Endothelial cell (in vitro differentiated cells): ENCODE measurements at regions not wholly inside any gene's neighbourhood (a gene's known extent, or its start where the extent isn't known, plus 50 kb on each side); places are given as distances from the start of the nearest gene placed in this dataset.

Experiments used
- DNase-seq: peaks from one replicate; pipeline ENCODE4 v3.0.0; 2021; ENCODE audit warnings: low spot score
- H3K27ac Mint-ChIP-seq: one replicate; pipeline ENCODE4 v1.8.0; 2021; ENCODE audit warnings: mixed read lengths, inconsistent platforms; ENCODE audit not compliant: unreplicated experiment
- H3K27me3 Mint-ChIP-seq: one replicate; pipeline ENCODE4 v1.8.0; 2021; ENCODE audit warnings: mild to moderate bottlenecking, moderate library complexity, mixed read lengths, inconsistent platforms; ENCODE audit not compliant: unreplicated experiment
- H3K36me3 Mint-ChIP-seq: one replicate; pipeline ENCODE4 v1.8.0; 2021; ENCODE audit warnings: mild to moderate bottlenecking, low read depth, mixed read lengths, inconsistent platforms; ENCODE audit not compliant: unreplicated experiment
- H3K4me1 Mint-ChIP-seq: one replicate; pipeline ENCODE4 v1.8.0; 2021; ENCODE audit warnings: mild to moderate bottlenecking, mixed read lengths, inconsistent platforms; ENCODE audit not compliant: unreplicated experiment
- H3K4me3 Mint-ChIP-seq: one replicate; pipeline ENCODE4 v1.8.0; 2021; ENCODE audit warnings: mild to moderate bottlenecking, mixed read lengths, inconsistent platforms; ENCODE audit not compliant: unreplicated experiment
- H3K9me3 Mint-ChIP-seq: one replicate; pipeline ENCODE4 v1.8.0; 2021; ENCODE audit warnings: mixed read lengths, inconsistent platforms; ENCODE audit not compliant: unreplicated experiment
- CTCF ChIP-seq: fragments of 200-600 bp; sonication (generic); IDR thresholded peaks from one replicate; pipeline ENCODE4 v1.5.0; 2021; ENCODE audit warnings: antibody characterized with exemption; ENCODE audit not compliant: unreplicated experiment

- H3K4me1 Mint-ChIP-seq = no peaks in the 10 kb centered on the region
- H3K27ac Mint-ChIP-seq = no peak overlapping the region
- H3K36me3 Mint-ChIP-seq = no peaks in the 10 kb centered on the region
- H3K27me3 Mint-ChIP-seq = peaks cover 2% of the 10 kb centered on the region
- H3K9me3 Mint-ChIP-seq = no peaks in the 10 kb centered on the region
- no peak for DNase-seq
- no peak overlapping the region for H3K4me3 Mint-ChIP-seq
- TF ChIP-seq CTCF = no peak
These were observed 86.9 kb downstream of the RDH14 start for GRCh38 chr2:18473241-18474181.

DNA sequence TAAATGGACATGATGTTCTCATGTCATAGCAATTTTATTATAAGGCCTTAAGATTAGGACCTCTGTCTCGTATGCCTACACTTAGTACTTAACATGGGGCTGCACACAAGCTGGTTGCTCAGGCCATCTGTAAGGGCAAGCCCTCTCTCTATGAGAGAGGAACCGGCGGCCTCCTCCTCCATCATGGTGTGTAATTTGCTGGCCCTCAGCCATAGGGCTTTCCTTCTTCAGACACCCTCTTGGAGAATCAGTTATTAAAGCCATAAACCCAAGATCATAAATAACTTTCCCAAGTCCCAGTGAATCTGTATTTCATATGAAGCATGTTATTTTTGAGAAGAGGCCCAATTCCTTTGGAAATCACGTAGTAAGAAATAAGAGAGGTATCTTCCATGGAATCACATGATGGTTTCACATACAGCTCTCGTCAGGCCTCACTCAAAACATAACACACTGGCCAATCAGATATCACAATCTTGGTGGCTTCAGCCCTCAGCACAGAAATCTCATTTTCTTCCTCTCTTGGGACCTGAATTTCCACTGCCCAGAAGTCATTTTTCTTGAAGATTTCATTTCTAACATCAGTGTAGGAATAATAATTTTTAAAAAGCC lies 92.6 kb downstream of the RDH14 start:
- DNase-seq = no peak
- no peak overlapping the region for H3K4me3 Mint-ChIP-seq
- no peak for TF ChIP-seq CTCF
- peaks cover 2% of the 10 kb centered on the region for H3K27me3 Mint-ChIP-seq
- H3K36me3 Mint-ChIP-seq = no peaks in the 10 kb centered on the region
- no peaks in the 10 kb centered on the region for H3K4me1 Mint-ChIP-seq
- H3K27ac Mint-ChIP-seq = no peak overlapping the region
- H3K9me3 Mint-ChIP-seq = no peaks in the 10 kb centered on the region

DNA sequence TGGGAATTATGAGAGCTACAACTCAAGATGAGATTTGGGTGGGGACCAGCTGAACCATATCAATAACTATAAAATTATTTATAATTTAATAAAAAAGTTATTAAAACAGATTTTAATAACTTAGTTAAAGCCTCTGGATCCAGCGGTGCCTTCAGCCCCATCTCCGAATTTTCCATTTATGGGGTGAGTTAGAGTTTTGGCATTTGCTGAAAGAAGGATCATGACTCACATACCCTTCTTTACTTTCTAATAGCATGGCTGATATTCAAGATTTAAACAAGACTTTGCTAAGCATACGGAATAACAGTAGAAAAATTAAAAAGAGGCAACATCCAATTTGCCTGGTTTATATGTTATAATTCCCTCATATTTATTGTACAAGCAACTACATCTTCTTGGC lies 94.5 kb downstream of the RDH14 start:
- no peak overlapping the region for H3K27ac Mint-ChIP-seq
- DNase-seq = no peak

GRCh38 chr2:18464913-18465312 lies 95.5 kb downstream of the RDH14 start:
- Mint-ChIP-seq H3K36me3 (no peaks in the 10 kb centered on the region), H3K27me3 (no peaks in the 10 kb centered on the region), H3K9me3 (no peaks in the 10 kb centered on the region), H3K4me1 (no peaks in the 10 kb centered on the region), H3K4me3 (no peak overlapping the region), H3K27ac (no peak overlapping the region)
- TF ChIP-seq CTCF = no peak
- DNase-seq = no peak

More for the DNA sequence above, 94.5 kb downstream of the RDH14 start:
- no peaks in the 10 kb centered on the region for H3K36me3 Mint-ChIP-seq
- no peaks in the 10 kb centered on the region for H3K9me3 Mint-ChIP-seq
- peaks cover 1% of the 10 kb centered on the region for H3K27me3 Mint-ChIP-seq
- no peak for TF ChIP-seq CTCF
- no peak overlapping the region for H3K4me3 Mint-ChIP-seq
- no peaks in the 10 kb centered on the region for H3K4me1 Mint-ChIP-seq

DNA sequence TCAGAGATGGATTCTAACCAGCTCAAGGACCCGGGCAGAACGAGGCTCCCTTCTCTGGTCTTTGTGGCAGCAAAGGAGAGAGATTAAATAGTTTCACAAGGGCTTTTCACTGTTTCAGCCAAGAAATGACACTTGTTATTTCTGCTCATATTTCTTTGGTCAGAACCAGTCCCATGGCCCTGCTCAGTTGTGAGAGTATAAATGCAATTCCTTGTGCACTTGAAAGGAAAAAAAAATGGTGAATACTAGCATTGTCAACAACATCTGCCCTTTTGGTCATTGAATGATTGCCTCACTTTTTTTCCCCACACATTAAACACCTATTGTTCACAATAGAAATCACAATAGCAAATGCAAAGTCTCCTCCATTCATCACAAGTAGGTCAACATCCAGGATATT lies 104.4 kb downstream of the RDH14 start:
- Mint-ChIP-seq H3K27me3 (peaks cover 5% of the 10 kb centered on the region), H3K9me3 (no peaks in the 10 kb centered on the region)

More for the DNA sequence above, 104.4 kb downstream of the RDH14 start:
- TF ChIP-seq CTCF = no peak
- Mint-ChIP-seq H3K4me1 (peaks cover 2% of the 10 kb centered on the region), H3K27ac (no peak overlapping the region), H3K36me3 (no peaks in the 10 kb centered on the region), H3K4me3 (no peak overlapping the region)
- DNase-seq = no peak
